GM21825 (cell line): ENCODE measurements at regions not wholly inside any gene's neighbourhood (a gene's known extent, or its start where the extent isn't known, plus 50 kb on each side); places are given as distances from the start of the nearest gene placed in this dataset.

Source experiments
- ATAC-seq: cut with Tn5 transposase; IDR thresholded peaks from one replicate; pipeline ENCODE4 v1.9.1; 2021; ENCODE audit warnings: mild to moderate bottlenecking, moderate library complexity; ENCODE audit not compliant: unreplicated experiment

GRCh38 chr22:49626361-49627216 lies 201.1 kb downstream of the BRD1 start:
- no peak for ATAC-seq

- no peak for ATAC-seq
Observed at GRCh38 chr22:49624421-49625177, 203.1 kb downstream of the BRD1 start.

GRCh38 chr22:49623715-49624114 lies 204.0 kb downstream of the BRD1 start:
- no peak for ATAC-seq

- ATAC-seq: no peak
Observed at GRCh38 chr22:49623176-49623575, 204.5 kb downstream of the BRD1 start.

- ATAC-seq: no peak
Observed at GRCh38 chr22:49622241-49623105, 205.2 kb downstream of the BRD1 start.

- no peak for ATAC-seq
Observed at GRCh38 chr22:49621601-49622210, 206.0 kb downstream of the BRD1 start.

- ATAC-seq: no peak
Observed at GRCh38 chr22:49620666-49621065, 207.0 kb downstream of the BRD1 start.

- no peak for ATAC-seq
Observed at GRCh38 chr22:49620003-49620556, 207.6 kb downstream of the BRD1 start.

GRCh38 chr22:49619301-49619700 lies 208.4 kb downstream of the BRD1 start:
- ATAC-seq: no peak

GRCh38 chr22:49618677-49618953 lies 209.1 kb downstream of the BRD1 start:
- no peak for ATAC-seq

GRCh38 chr22:49617866-49618676 lies 209.6 kb downstream of the BRD1 start:
- no peak for ATAC-seq

GRCh38 chr22:49617264-49617663 lies 210.4 kb downstream of the BRD1 start:
- ATAC-seq: no peak

- no peak for ATAC-seq
Observed at GRCh38 chr22:49616356-49617231, 211.1 kb downstream of the BRD1 start.

- no peak for ATAC-seq
Observed at GRCh38 chr22:49614966-49615965, 212.4 kb downstream of the BRD1 start.

- no peak for ATAC-seq
Observed at GRCh38 chr22:49613511-49614270, 214.0 kb downstream of the BRD1 start.

- no peak for ATAC-seq
Observed at GRCh38 chr22:49613108-49613507, 214.6 kb downstream of the BRD1 start.
